ENCODE measurements at regions not wholly inside any gene's neighbourhood (a gene's known extent, or its start where the extent isn't known, plus 50 kb on each side); places are given as distances from the start of the nearest gene placed in this dataset.

- Mint-ChIP-seq H3K36me3 (no peaks in the 10 kb centered on the region), H3K27ac (no peak overlapping the region), H3K4me1 (no peaks in the 10 kb centered on the region), H3K4me3 (no peak overlapping the region), H3K9me3 (no peaks in the 10 kb centered on the region), H3K27me3 (ENCODE audit: low read depth in 3 of 3) (peaks cover 0 to 5% (median 4%) of the 10 kb centered on the region in 3 donors)
- no peak overlapping the region for H3K27ac ChIP-seq (ENCODE audit: low read depth in 1 of 2, low read length in 2 of 2)
- H3K4me1 ChIP-seq (ENCODE audit: control insufficient read depth in 1 of 2, insufficient read depth in 2 of 2, low read length in 2 of 2), result no peaks in the 10 kb centered on the region
- H3K4me2 ChIP-seq (replicated peaks; ENCODE audit: extremely low read depth, low read length, poor library complexity, severe bottlenecking), result no peak overlapping the region
- H3K27me3 ChIP-seq (ENCODE audit: control insufficient read depth in 2 of 2, insufficient read depth in 2 of 2, low read length in 2 of 2), result no peaks in the 10 kb centered on the region
- no peaks in the 10 kb centered on the region for H4K20me1 ChIP-seq (ENCODE audit: insufficient read depth, low read length)
- DNase-seq, result no peak
- no peak overlapping the region for H3K9ac ChIP-seq (ENCODE audit: insufficient read depth, low read length, poor library complexity, severe bottlenecking)
- intact Hi-C loops (cut with micrococcal nuclease), result no loop called here
- no peak overlapping the region for H3K4me3 ChIP-seq (replicated peaks in 1 of 3; ENCODE audit: low read depth in 2 of 3, low read length in 3 of 3)
- WGBS (ENCODE audit: insufficient coverage), result 38% methylated on average over 3 of the region's 4 CpGs
- no peaks in the 10 kb centered on the region for H3K79me2 ChIP-seq (ENCODE audit: insufficient read depth, low read length)
- no peak for TF ChIP-seq CTCF (IDR thresholded peaks at IDR 0.05)
- H2AFZ ChIP-seq (ENCODE audit: insufficient read depth, low read depth, low read length, poor library complexity, severe bottlenecking), result no peak overlapping the region
- H3K36me3 ChIP-seq (replicated peaks in 1 of 2; ENCODE audit: control insufficient read depth in 1 of 2, insufficient read depth in 2 of 2, low read length in 2 of 2), result no peaks in the 10 kb centered on the region
- no peaks in the 10 kb centered on the region for H3K9me3 ChIP-seq (replicated peaks in 1 of 2; ENCODE audit: control insufficient read depth in 1 of 2, insufficient read depth in 1 of 2, low read length in 2 of 2)
These were observed 312.7 kb upstream of the CCL2 start for GRCh38 chr17:33942414-33942813.

- no peak overlapping the region for H3K27ac Mint-ChIP-seq
- no peak for TF ChIP-seq CTCF (IDR thresholded peaks at IDR 0.05)
- no peak overlapping the region for H2AFZ ChIP-seq (ENCODE audit: insufficient read depth, low read depth, low read length, poor library complexity, severe bottlenecking)
- no peaks in the 10 kb centered on the region for H4K20me1 ChIP-seq (ENCODE audit: insufficient read depth, low read length)
- intact Hi-C loops (cut with micrococcal nuclease), result no loop called here
- WGBS (ENCODE audit: insufficient coverage), result 92% methylated on average over 4 of the region's 4 CpGs
- H3K36me3 Mint-ChIP-seq, result no peaks in the 10 kb centered on the region
- H3K27ac ChIP-seq (ENCODE audit: low read depth in 1 of 2, low read length in 2 of 2), result no peak overlapping the region
- H3K27me3 ChIP-seq (ENCODE audit: control insufficient read depth in 2 of 2, insufficient read depth in 2 of 2, low read length in 2 of 2), result no peaks in the 10 kb centered on the region
- H3K9me3 ChIP-seq (replicated peaks in 1 of 2; ENCODE audit: control insufficient read depth in 1 of 2, insufficient read depth in 1 of 2, low read length in 2 of 2), result no peaks in the 10 kb centered on the region
- no peaks in the 10 kb centered on the region for H3K4me1 ChIP-seq (ENCODE audit: control insufficient read depth in 1 of 2, insufficient read depth in 2 of 2, low read length in 2 of 2)
- no peaks in the 10 kb centered on the region for H3K4me1 Mint-ChIP-seq
- H3K27me3 Mint-ChIP-seq (ENCODE audit: low read depth in 3 of 3), result peaks cover 0 to 5% (median 4%) of the 10 kb centered on the region in 3 donors
- H3K36me3 ChIP-seq (replicated peaks in 1 of 2; ENCODE audit: control insufficient read depth in 1 of 2, insufficient read depth in 2 of 2, low read length in 2 of 2), result no peaks in the 10 kb centered on the region
- H3K4me3 Mint-ChIP-seq, result no peak overlapping the region
- DNase-seq, result no peak
- H3K4me2 ChIP-seq (replicated peaks; ENCODE audit: extremely low read depth, low read length, poor library complexity, severe bottlenecking), result no peak overlapping the region
- H3K9ac ChIP-seq (ENCODE audit: insufficient read depth, low read length, poor library complexity, severe bottlenecking), result no peak overlapping the region
- no peaks in the 10 kb centered on the region for H3K79me2 ChIP-seq (ENCODE audit: insufficient read depth, low read length)
- H3K4me3 ChIP-seq (replicated peaks in 1 of 3; ENCODE audit: low read depth in 2 of 3, low read length in 3 of 3), result no peak overlapping the region
- H3K9me3 Mint-ChIP-seq, result no peaks in the 10 kb centered on the region
These were observed 310.7 kb upstream of the CCL2 start for GRCh38 chr17:33944412-33944811.

Measured in CD14-positive monocyte (primary cell).